ENCODE measurements at regions not wholly inside any gene's neighbourhood (a gene's known extent, or its start where the extent isn't known, plus 50 kb on each side); places are given as distances from the start of the nearest gene placed in this dataset.

DNA sequence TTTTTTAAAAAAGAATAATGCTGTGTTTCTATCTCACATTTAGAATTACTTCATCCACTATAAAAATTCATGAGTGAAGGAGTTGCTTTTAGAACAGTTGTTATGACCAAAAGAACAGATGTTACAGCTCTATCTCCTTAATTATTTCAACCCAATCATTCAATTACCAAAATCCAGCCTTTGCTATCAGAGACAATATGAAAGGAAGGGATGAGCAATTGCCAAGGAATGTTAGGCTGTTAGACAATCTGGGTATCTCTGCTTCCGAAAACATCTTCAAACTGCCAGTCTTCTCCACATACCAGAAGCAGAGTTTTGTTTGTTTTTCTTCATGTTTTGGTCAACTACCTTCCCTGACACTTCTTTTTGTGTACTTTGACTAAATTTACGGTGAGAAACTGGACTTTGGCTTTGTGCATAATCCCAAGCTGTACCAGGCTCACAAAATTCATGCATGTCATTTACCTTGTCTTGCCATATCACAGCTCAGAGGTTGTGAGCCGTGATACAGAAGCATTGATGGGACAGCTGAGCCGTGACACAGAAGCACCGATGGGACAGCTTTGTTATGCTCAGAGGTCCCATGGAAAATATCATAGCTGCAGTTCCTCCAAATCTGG is 405.5 kb downstream of the KIF4B start:
- DNase-seq, result no peak

DNA sequence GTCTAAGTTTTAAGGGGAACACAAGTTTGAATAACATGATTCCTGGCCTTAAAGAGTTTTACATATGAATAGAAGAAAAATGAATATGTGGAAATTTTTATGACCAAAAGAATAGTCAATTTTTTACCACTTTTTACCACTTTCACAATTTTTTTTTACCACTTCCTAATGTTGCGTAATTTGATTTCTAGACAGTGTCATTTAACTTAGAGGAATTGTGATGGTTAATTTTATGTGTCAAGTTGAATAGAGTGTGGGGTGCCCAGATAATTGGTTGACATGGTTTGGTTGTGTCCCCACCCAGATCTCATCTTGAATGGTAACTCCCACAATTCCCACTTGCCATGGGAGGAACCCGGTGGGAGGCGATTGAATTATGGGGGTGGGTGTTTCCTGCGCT is 416.6 kb downstream of the KIF4B start:
- no peak for DNase-seq

DNA sequence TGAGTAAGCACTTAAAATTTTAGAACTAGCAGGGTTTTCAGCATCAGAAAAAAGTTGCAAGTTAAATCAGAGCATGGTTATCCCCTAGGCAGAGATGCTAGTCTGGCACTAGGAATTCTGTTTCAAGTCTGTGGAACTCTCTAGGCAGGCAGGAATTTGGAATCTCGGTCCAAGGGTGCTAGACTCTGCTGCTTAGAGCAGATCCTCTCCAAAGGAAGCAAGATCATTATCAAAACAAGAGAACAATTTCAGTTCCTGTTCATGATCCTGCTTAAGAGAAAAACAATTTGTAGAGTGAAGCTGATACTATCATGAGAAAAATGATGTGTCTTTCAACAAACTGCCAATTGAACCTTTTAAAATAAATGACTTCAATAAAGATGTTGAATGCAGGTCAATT is 420.7 kb downstream of the KIF4B start:
- DNase-seq, result no peak

DNA sequence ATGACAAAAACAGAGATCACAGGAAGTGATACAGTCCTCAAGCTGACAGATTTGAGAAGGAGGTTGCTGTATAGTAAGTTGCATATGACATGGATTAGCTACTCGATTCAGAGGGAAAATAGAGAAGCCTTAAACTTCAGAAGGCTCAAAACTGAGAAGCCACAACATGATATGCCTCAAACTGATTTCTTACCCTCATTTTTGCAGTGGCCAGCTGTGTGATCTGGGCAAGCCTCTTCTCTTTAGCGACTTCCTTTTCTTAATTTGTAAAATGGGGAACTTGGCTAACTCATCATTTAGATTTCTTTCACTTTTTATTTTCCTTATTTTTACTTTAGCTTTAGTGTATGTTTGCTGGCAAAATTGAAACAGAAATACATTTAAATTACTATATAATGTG is 421.1 kb downstream of the KIF4B start:
- DNase-seq, result no peak

DNA sequence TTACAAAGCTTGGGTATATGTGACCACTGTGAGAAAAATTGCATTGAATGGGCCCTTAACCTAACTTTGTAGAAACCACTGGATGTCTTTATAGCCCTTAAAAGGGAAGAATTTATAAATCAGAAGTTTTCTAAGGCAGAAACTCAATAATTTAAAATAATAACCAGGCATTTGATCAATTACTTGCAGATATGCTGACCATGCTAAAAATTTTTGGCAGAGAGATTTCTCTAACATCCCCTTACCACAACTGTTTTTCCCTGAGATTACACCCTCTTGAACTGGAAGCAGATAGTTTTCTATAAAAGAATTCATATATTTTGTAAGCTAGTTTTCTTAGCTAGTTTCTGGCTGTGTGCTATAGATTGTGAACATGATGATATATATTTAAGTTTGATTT is 428.3 kb downstream of the KIF4B start:
- DNase-seq, result no peak

DNA sequence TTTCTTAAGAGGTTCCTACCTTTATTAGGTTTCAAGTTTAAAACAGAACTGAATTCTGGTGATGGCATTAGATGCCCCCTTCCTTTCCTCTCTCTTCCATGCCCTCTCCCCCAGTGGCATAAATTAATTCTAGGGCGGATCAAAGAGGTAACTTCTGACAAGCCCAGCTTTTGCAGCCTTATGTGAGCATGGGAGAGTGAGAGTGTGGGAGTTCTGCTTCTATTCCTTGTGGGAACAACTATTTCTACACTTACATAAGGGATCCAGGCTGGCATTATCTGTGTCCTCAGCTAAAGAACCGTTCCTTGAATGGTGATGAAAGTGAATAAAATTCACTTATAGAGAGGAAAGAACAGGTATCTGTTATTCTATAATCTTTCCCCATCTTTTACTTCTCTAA is 437.6 kb downstream of the KIF4B start:
- no peak for DNase-seq

DNA sequence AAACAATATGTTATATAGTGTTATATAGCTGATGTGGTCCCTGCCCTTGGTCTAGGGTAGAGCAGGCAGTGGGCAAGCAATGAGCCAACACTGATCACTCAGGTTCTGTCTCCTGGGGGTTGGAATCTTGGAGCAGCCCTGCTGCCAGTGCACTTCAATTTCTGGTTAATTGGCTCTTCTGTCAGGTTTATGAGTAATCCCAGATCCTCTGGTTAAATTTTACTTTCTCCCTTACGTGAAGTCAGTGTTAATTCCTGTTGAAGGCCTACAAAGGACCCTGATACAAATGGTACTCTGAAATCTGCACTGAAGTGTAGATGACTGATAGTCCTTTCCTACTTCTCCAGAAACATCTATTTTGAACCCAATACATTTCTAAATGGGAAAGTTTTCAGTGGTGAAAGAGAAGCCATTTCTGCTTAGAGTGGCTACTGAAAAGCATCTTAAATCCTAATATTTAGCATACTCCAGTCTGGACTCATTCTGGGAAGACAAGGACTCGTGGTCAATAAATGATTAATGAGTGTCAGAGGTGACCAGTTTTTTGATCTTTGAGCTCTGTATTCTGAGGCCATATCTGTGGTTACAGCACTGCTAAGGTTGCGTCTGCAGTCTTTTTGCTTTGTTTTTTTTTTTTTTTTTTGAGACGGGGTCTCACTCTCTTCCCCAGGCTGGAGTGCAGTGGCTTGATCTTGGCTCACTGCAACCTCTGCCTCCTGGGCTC is 442.4 kb downstream of the KIF4B start:
- DNase-seq, result no peak

DNA sequence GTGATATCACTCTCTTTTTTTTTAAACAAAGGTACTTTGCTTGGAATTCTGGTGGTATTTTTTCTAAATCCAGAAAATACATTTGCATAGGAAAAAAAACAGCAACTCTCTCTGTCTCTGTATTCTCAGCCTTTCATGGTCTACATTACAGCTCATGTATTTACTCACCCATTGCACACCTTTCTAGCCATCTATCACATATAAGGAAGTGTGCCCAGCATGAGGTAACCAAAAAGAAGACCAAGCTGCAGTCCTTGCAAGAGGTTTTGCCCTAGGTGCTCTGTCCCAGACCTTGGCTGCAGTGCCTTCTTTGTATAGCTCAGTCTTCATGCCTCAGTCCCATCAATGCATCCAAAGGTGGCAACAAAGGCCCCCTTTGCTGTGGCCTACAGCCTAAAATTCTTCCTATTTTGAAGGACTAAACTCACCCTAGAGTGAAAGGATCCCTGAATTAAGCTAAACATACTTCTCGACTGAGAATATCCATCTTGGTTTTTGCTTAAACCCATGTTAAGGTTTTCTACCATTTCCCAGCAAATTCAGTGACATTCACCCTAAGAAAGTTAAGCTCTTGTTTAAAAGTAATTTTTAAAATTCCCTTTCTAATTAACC is 446.4 kb downstream of the KIF4B start:
- peak in 1 of 2 experiments; percentile 14 for DNase-seq

DNA sequence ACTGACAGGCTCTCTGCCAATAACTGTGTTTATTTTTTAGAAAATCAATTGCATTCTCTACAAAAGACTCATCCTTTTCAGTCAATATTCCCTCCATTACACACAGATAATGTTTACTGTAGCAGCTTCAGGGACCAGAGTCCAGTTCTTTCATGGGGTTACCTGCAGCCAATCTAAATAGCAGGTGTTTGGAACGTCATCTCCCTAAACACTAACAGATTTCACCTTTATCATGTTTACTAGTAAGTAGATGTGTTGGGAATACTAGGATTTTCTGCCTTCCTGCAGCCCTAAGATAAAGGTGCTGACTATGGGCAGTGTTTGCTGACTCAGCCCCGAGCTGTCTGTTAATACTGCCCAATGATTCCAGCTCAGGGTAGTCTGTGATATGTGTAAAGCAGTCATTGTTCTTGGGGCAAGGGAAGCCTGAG is 447.0 kb downstream of the KIF4B start:
- DNase-seq, result peak in 1 of 2 experiments; percentile 57

DNA sequence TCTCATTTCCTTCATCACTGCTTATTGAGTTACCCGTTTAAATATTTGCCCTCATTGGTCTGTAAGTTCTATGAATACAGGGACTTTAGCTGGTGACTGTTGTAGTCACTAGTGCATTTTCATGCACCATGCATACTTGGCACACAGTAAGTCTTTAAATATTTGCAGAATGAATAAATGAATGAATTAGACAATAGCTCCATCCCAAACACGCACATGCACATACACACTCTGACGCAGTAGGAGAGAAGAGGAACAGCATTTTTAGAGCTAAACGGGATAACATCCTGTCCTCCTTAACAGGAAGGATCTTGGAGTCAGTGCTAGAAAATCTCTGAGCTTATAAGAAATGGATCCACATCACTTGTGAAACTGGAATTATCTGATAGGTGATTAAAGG is 447.7 kb downstream of the KIF4B start:
- no peak for DNase-seq

DNA sequence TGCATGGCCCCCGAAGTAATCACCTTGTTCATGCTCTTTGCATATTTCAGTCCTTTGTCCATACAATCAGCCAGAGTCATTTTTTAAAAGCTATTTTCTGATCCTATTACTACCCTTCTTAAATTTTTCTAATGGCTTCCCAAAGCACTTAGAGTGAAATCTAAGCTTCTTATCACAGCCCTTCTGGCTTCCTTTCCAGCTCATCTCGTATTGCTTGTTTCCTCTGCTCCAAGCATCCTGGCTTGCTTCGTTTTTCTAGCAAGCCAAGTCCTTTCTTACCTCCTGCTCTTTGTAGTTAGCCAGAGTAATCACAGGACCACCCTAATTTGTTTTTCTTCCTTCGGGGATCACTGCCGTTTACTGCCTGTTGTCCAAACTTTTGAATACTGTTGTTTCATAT is 453.3 kb downstream of the KIF4B start:
- DNase-seq, result no peak

DNA sequence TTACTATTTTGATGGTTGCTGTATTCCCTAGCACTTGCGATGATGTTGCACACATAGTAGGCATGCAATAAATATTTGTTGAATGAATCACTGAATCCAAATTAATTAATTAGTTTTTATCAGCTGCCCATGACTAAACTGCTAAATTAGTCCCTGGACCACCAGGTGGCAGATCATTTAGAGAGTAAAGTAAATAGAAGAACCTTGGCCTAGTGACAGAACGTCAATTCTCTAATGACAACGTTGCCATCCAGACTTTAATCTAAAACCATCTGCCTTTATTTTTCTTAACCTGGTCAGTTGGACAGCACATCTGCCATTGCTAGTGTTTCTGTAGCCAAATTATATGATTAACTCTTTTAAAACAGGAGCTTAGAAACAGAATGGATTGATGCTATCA is 457.5 kb downstream of the KIF4B start:
- peak; percentile 54 to 79 for DNase-seq

DNA sequence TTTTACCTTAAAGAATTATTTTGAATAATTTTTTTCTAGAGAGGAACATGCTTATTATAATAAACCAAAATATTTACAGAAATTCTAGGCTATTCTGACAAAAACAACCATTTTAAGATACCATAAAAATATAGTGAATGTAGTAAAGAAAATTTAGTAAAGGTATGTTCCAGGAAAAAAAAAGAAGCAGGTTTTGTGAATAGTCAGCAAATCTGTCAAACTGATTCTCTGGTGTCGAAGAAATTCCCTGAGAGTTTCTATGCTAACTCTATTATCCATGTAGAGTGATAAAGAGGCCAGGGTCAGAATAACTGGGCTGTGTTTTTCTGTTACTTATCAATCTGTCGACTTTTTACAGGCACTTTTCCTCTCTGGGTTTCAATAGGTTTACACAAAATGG is 459.2 kb downstream of the KIF4B start:
- DNase-seq, result no peak

DNA sequence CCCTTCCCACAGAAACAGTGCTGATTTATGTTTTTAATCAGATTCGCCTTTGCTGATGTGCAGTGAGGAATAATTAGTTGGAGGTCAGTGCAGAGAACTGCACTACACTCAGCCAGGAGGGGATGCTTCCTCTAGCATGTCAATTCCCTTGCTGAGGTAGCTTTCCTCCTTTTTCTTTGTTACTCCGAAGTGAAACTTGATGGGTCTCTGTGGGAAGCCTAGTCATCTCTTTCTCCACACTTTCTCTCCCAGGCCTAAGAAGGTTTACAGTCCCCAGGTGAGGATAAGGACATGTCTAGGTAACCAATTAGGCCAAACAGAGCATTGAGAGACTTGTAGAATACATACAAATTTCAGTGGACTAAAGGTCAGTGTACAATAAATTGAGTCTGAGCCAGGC is 461.8 kb downstream of the KIF4B start:
- no peak for DNase-seq

DNA sequence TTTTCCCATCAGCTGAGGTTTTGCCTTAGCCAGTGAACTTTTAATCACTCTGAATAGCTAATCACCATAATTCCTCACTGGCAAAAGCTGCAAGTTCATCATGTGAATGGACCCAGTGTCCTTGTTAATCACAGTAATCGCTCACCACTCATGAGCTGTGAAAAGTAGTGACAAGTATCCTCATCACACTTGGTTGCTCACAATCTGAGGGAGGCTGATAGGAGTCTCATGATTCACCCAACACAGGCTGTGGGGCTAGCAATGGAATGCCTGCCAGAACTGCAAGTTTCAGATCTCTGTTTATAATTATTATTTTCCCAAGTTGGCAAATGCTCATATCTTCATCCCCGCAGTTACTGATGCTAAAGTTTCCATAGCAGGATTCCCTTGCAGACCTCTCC is 467.2 kb downstream of the KIF4B start:
- DNase-seq, result no peak

DNA sequence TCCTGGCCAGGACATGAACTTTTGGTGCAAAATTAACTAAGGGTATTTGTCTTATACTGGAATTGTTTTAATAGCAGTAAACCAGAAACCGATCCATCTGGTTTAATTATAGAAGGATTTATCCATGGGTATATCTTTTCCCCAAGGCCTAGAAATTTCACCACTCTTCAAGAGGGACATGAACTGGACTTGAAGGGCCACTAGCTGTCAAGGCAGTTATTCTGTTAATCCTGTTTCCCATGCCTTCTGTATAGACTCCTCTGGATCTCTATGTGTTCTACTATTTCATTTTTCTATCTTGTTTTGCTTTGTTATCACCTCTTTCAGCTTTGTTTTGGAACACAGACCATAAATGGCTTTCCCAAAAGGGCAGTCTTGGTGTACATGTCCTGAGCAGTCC is 467.6 kb downstream of the KIF4B start:
- DNase-seq, result no peak

DNA sequence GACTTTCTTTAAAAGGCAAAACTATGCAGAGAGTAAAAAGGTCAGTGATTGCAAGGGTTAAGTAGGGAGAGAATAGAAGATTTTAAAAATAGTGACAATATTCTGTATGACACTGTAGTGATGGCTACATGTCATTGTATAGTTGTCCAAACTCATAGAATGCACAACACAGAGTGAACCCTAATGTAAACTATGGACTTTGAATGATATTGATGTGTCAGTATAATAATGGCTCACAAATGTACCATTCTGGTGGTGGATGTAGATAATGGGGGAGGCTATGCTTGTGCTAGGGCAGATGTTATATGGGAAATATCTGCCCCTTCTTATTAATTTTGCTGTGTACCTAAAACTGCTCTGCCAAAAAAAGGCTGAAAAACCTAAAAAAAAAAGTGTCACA is 468.9 kb downstream of the KIF4B start:
- no peak for DNase-seq

DNA sequence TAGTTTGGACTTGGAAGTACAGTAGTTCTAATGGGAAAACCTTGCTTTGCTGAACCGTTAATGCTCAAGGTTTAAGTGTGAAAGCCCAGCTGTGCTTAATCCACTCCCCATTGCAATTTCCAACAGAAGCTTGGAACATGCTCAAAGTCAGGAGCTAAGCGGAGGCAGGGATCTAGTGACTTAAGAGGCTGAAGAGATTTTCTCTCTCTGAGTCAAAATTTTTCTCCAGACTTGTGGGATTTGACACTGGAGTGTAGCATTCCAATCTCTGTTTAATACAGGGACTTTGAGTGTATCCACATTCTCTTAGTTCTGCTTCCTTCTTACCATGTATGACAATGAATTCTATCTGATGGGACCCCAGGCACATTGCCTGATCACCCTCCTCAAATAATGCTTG is 471.8 kb downstream of the KIF4B start:
- DNase-seq, result no peak

DNA sequence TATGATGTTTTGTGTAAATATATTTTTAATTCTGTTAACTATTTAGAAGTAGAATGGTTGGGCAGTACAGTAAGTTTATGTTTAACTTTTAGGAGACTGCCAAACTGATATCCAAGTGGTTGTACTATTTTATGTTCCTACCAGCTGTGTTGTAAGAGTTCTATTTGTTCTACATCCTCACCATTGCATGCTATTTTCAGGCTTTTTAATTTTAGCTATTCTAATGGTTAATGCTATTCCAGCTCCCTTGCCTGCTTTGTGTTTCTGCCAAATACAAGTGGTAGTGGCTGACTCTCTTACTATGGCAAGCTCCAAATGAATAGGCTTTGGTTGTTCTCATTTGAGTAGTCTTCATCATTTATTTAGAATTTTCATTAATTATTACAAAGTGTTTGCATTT is 476.4 kb downstream of the KIF4B start:
- no peak for DNase-seq

DNA sequence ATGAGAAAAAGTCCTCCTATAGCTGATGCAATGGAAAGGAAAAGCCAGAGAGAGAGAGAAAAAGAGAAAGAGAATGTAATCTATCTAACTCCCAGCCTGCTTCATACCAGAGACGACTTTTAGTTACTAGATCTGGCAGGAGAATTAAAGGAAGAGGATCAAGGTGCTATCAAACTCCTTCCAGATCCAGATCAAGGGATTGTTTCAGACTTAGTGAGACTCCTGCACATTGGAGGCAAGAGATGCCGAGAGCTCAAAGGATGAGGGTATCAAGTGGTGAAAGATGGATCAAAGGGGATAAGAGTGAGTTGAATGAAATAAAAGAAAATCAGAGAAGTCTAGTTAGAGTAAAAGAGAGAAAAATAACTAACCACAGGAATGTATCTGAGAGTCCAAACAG is 478.6 kb downstream of the KIF4B start:
- DNase-seq, result no peak

DNA sequence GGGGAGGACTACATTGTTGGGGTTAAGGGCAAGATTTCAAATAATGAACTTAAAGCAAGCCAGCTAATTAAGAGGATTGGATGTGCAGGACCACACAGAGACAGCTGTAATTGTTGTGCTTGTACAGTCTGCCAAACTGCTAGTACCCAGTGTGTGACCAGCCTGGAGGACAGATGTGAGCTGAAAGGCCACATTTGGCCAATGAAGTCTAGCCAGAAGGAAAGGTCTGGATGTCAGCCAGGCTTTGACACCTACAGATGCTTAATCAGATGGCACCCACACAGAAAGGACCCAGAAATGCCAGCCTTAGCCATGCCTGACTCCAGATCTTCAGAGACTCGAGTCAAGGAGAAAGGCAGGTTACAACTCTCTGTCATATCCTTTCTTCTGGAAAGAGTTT is 491.1 kb downstream of the KIF4B start:
- DNase-seq, result no peak

DNA sequence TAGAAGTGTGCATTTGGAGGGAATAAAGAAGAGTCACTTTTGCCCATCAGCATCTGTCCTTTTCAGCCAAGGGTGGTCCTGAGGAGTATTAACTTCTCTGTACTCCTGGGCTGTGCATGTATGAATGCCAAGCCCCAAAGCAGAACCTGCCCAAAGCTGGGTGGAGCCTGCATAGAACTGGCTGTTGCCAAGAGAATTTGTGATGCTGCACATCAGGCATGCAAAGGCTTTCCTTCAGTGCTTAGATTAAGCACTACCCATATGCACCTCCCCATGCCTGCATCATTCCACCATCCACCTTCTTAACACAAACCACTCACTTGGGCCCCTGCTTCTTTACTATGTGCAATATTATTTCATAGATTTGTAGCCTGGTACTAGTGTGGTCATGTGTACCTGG is 493.8 kb downstream of the KIF4B start:
- DNase-seq, result no peak

DNA sequence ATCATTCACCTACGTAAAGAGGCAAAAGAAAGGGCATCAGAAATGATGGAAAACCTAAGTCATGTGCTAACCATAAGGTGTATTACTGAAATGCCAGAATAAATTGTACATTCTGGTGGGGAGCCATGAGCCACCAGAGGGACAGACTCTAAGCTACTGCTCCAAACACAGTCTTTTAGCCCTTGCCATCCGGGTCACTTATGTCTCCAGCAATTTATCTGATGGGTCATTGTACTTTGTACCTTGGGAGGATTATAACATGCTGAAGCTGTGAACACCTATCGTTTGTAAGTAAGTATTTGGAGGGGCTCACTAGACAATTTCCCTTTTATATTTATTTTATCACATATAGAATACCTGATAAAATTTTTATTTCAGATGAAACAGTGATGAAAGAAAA is 495.1 kb downstream of the KIF4B start:
- DNase-seq, result no peak

DNA sequence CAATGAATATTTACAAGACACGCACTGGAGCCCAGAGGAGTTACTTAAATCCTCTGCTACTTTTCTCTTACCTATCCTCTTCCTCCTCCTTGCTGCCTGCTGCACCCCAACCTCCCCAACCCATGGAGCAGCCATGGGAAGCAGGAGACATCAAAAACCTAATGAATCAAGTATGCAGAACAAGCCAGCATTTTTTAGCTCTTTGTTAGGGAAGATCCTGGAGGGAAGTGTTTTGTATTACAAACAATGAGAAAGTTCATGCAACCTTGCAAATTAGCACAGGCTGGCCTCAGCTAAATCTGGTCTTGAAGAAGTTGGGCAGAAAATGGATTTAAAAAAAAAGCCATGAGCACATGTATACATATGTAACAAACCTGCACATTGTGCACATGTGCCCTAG is 498.8 kb downstream of the KIF4B start:
- no peak for DNase-seq

DNA sequence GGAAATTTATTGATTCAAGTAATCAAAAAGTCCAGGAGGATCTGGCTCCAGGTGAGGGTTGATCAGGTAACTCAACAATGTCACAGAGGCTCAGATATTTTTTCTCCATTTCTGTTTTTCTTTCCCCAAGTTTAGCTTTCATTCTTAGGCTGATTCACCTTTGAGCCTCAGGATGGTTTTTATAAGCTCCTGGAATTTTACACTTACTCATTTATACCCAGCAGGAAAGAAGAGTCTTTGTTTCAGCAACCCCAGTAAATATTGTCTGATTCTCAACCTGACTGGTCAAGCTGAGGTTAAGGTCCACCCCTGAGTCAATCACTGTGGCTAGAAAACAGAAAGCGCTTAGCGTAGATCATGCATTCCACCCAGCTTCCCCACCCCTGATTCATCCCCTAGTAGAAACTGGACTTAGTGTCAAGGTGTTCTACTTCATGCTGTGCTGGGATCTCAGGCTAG is 500.6 kb downstream of the KIF4B start:
- no peak for DNase-seq

Data from NCI-H2081 (cell line).